GM13976 (cell line): ENCODE measurements at regions not wholly inside any gene's neighbourhood (a gene's known extent, or its start where the extent isn't known, plus 50 kb on each side); places are given as distances from the start of the nearest gene placed in this dataset.

Source experiments
- DNase-seq: peaks from one replicate; pipeline ENCODE4 v3.0.0; 2012; ENCODE audit warnings: low spot score
- CTCF ChIP-seq: IDR thresholded peaks from 2 replicates; pipeline ENCODE4 v1.5.1; 2012; ENCODE audit warnings: borderline replicate concordance, mild to moderate bottlenecking; ENCODE audit not compliant: insufficient read depth; ENCODE audit errors: extremely low read depth, missing control alignments, control extremely low read depth
- in situ Hi-C: fragments of 300-500 bp; cut with MboI; formaldehyde crosslinking; loops from one replicate; pipeline ENCODE4 v1.12.0; 2022; ENCODE audit warnings: low sequenced_read_pairs, mixed read lengths, inconsistent platforms; ENCODE audit not compliant: unreplicated experiment

DNA sequence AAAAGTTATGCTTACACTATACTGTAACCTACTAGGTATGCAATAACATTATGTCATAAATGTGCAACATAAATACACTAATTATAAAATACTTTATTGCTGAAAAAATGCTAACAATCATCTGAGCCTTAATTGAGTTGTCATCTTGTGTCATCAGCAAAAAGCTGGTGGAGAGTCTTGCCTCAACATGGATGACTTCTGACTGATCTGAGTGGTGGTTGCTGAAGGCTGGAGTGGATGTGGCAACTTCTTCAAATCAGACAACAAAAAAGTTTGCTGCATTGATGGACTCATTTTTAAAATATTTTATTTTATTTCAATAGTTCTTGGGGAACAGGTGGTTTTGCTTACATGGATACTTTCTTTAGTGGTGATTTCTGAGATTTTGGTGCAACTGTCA, 93.9 kb upstream of the AMN1 start:
- in situ Hi-C loops, result no loop called here
- DNase-seq, result no peak
- no peak for TF ChIP-seq CTCF

GRCh38 chr12:31821484-31821883, 92.7 kb upstream of the AMN1 start:
- TF ChIP-seq CTCF, result no peak
- in situ Hi-C loops, result no loop called here
- DNase-seq, result no peak

DNA sequence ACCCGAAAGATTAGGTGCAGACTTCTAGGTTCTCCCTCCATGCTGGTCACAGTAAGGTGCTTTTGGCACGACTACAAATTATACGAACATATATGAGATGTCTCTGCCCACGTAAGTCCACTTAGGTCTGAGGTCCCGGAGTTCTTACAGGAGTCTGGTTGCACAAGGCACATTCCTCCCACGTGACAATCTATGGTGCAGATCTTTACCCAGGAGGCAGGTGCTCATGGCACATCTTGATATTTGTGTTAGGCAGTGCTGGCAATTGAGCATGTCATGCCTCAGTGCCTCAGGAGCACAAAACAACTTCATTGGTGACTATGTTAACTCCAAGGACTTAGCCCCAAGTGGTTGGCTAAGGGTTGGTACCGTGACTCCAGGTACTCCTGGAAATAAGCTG, 92.0 kb upstream of the AMN1 start:
- in situ Hi-C loops, result no loop called here
- no peak for TF ChIP-seq CTCF
- DNase-seq, result no peak

DNA sequence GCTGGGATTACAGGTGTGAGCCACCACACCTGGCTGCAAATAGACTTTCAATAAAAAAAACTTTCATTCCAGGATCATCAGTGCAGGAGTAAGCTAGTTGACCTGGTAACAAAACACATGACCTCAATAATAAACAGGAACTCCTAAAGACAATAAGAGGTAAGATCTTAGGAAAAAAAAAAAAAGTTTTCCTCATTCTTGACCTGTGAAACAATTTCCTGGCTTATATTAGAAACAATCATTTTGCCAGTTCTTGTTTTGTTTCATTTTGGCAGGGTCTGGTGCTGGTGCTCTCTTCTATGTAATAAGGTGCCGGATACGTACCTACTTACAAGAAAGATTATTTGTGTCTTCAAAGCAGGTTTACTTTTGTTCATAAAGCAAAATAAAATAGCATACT, 90.6 kb upstream of the AMN1 start:
- DNase-seq, result no peak
- no peak for TF ChIP-seq CTCF
- in situ Hi-C loops, result no loop called here

DNA sequence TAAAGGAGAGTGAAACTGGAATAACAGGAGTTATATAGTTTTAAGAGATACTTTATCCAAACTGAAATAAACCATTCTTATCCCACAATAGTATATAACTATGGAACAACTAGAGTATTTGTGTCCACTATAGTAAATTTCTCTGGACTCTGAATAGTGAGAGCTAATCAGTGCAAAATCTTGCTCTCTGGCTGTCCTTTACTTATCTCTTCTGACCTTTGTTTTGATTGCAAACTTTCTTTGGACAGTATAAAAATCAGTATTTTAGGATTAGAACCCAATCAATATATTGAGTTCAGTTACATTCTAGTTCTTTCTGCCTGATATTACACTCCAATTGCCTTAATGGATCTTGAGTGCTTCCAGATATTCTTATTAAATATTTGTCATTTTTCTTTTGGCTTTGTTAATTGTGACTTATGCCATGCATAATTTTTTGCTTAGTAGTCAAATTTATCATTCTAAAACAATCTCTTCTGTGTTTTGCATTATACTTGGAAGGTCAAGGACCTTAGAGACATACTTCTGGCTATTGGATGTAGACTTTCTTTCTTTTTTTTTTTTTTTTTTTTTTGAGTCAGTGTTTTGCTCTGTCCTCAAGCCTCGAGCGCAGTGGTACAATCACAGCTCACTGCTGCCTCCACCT, 89.9 kb upstream of the AMN1 start:
- TF ChIP-seq CTCF, result no peak
- DNase-seq, result no peak
- in situ Hi-C loops, result no loop called here

GRCh38 chr12:31817120-31817519, 88.3 kb upstream of the AMN1 start:
- no peak for DNase-seq
- no peak for TF ChIP-seq CTCF
- in situ Hi-C loops, result no loop called here
